Neuronal stem cell (in vitro differentiated cells): ENCODE measurements at regions not wholly inside any gene's neighbourhood (a gene's known extent, or its start where the extent isn't known, plus 50 kb on each side); places are given as distances from the start of the nearest gene placed in this dataset.

Source experiments
- DNase-seq: peaks from one replicate; pipeline ENCODE4 v3.0.0-alpha.2; 2013; ENCODE audit warnings: low spot score
- H2AFZ ChIP-seq: one replicate; pipeline ENCODE4 v1.6.1; 2013; ENCODE audit warnings: mild to moderate bottlenecking, low read length, inconsistent platforms
- H2AK5ac ChIP-seq: 2 replicates; pipeline ENCODE4 v1.6.1; 2013; ENCODE audit warnings: low read depth, mild to moderate bottlenecking, inconsistent platforms, low read length, moderate library complexity, mixed read lengths
- H2BK120ac ChIP-seq: 2 replicates; pipeline ENCODE4 v1.6.1; 2013; ENCODE audit warnings: low read depth, mild to moderate bottlenecking, inconsistent platforms, low read length, moderate library complexity, mixed read lengths
- H2BK12ac ChIP-seq: one replicate; pipeline ENCODE4 v1.6.1; 2013; ENCODE audit warnings: low read length, inconsistent platforms
- H2BK15ac ChIP-seq: 2 replicates; pipeline ENCODE4 v1.6.1; 2013; ENCODE audit warnings: mild to moderate bottlenecking, low read length, inconsistent platforms, mixed read lengths
- H2BK5ac ChIP-seq: one replicate; pipeline ENCODE4 v1.6.1; 2013; ENCODE audit warnings: inconsistent platforms, mild to moderate bottlenecking, low read length, moderate library complexity
- H3K14ac ChIP-seq: one replicate; pipeline ENCODE4 v1.6.1; 2013; ENCODE audit warnings: low read length, inconsistent platforms
- H3K18ac ChIP-seq: 2 replicates; pipeline ENCODE4 v1.6.1; 2013; ENCODE audit warnings: low read length, inconsistent platforms
- H3K23ac ChIP-seq: 2 replicates; pipeline ENCODE4 v1.6.1; 2013; ENCODE audit warnings: low read depth, mild to moderate bottlenecking, mixed read lengths, low read length, inconsistent platforms; ENCODE audit not compliant: poor library complexity
- H3K27ac ChIP-seq: replicated peaks from 3 replicates; pipeline ENCODE4 v1.5.1; 2013; ENCODE audit warnings: low read length, inconsistent platforms
- H3K27me3 ChIP-seq, 3 experiments: 2 replicates each; pipeline ENCODE4 v1.6.1; 2013; ENCODE audit warnings: low read length in 3 of 3, mild to moderate bottlenecking in 2 of 3, inconsistent platforms in 1 of 3, low read depth in 1 of 3, mixed read lengths in 1 of 3, moderate library complexity in 1 of 3; ENCODE audit not compliant: control insufficient read depth in 3 of 3, insufficient read depth in 3 of 3
- H3K36me3 ChIP-seq, 2 donors: replicated peaks in 1 of 2; 2 replicates each; pipeline ENCODE4 v1.6.1; 2013; ENCODE audit warnings: low read length in 2 of 2; ENCODE audit not compliant: control insufficient read depth in 2 of 2, insufficient read depth in 2 of 2
- H3K4ac ChIP-seq: 2 replicates; pipeline ENCODE4 v1.6.1; 2013; ENCODE audit warnings: inconsistent platforms, mild to moderate bottlenecking, low read length, moderate library complexity
- H3K4me1 ChIP-seq, 2 donors: 1 replicate in 1 of 2; 2 replicates in 1 of 2; pipeline ENCODE4 v1.6.1; 2013; ENCODE audit warnings: low read length in 2 of 2, low read depth in 1 of 2; ENCODE audit not compliant: control insufficient read depth in 2 of 2, insufficient read depth in 1 of 2
- H3K4me2 ChIP-seq: one replicate; pipeline ENCODE4 v1.6.1; 2013; ENCODE audit warnings: mild to moderate bottlenecking, low read length, inconsistent platforms; ENCODE audit not compliant: insufficient read depth, poor library complexity, severe bottlenecking
- H3K4me3 ChIP-seq, 2 donors: 2 replicates each; pipeline ENCODE4 v1.5.1; 2013; ENCODE audit warnings: low read length in 2 of 2, mild to moderate bottlenecking in 2 of 2, inconsistent platforms in 1 of 2, moderate library complexity in 1 of 2
- H3K79me1 ChIP-seq: one replicate; pipeline ENCODE4 v1.6.1; 2013; ENCODE audit warnings: low read depth, mild to moderate bottlenecking, inconsistent platforms, low read length, moderate library complexity
- H3K9ac ChIP-seq: one replicate; pipeline ENCODE4 v1.6.1; 2013; ENCODE audit warnings: mild to moderate bottlenecking, low read depth, low read length, inconsistent platforms; ENCODE audit not compliant: poor library complexity
- H3K9me3 ChIP-seq, 2 donors: replicated peaks in 1 of 2; 2 replicates each; pipeline versions ENCODE3 to v1.6.1; 2013; ENCODE audit warnings: low read length in 2 of 2, mild to moderate bottlenecking in 2 of 2, inconsistent platforms in 1 of 2, low read depth in 1 of 2, mixed read lengths in 1 of 2, moderate library complexity in 1 of 2; ENCODE audit not compliant: control insufficient read depth in 2 of 2, insufficient read depth in 1 of 2
- H4K8ac ChIP-seq: one replicate; pipeline ENCODE4 v1.6.1; 2013; ENCODE audit warnings: low read depth, mild to moderate bottlenecking, inconsistent platforms, low read length, moderate library complexity
- H4K91ac ChIP-seq: one replicate; pipeline ENCODE4 v1.6.1; 2013; ENCODE audit warnings: low read length, low read depth, mild to moderate bottlenecking, inconsistent platforms; ENCODE audit not compliant: poor library complexity
- WGBS, 2 donors: extraction: QIAGEN DNeasy Blood & Tissue Kit; methylation state at CpG; one replicate each; pipeline ENCODE4 v1.1.7; 2013; ENCODE audit warnings: missing lambda C conversion rate in 2 of 2, mixed read lengths in 1 of 2; ENCODE audit not compliant: insufficient read length in 2 of 2, insufficient replicate concordance in 1 of 2; ENCODE audit errors: extremely low coverage in 2 of 2; 5-methylcytosine and 5-hydroxymethylcytosine counted together

GRCh38 chr3:38940394-38940793 is 111.3 kb downstream of the SCN11A start:
- no peak overlapping the region for H4K91ac ChIP-seq
- no peak overlapping the region for H3K14ac ChIP-seq
- H2BK120ac ChIP-seq = no peak overlapping the region
- DNase-seq = no peak
- no CpG with 5 or more reads among the region's 3 CpGs for WGBS, 2 donors
- no peak overlapping the region for H3K23ac ChIP-seq
- H3K4me1 ChIP-seq = no peaks in the 10 kb centered on the region
- no peaks in the 10 kb centered on the region for H3K79me1 ChIP-seq
- H3K9ac ChIP-seq = no peak overlapping the region
- no peak overlapping the region for H3K27ac ChIP-seq
- H3K4me2 ChIP-seq = no peak overlapping the region
- H2BK12ac ChIP-seq = no peak overlapping the region
- H4K8ac ChIP-seq = no peak overlapping the region
- no peaks in the 10 kb centered on the region for H3K36me3 ChIP-seq
- H3K9me3 ChIP-seq = no peaks in the 10 kb centered on the region
- H3K18ac ChIP-seq = no peak overlapping the region
- H3K4me3 ChIP-seq = no peak overlapping the region
- H3K27me3 ChIP-seq = no peaks in the 10 kb centered on the region
- H2BK5ac ChIP-seq = no peak overlapping the region
- H2AFZ ChIP-seq = no peak overlapping the region
- H2AK5ac ChIP-seq = no peak overlapping the region
- H3K4ac ChIP-seq = no peak overlapping the region
- H2BK15ac ChIP-seq = no peak overlapping the region

- Histone ChIP-seq H2AK5ac (no peak overlapping the region), H3K18ac (no peak overlapping the region), H3K4ac (no peak overlapping the region), H4K91ac (no peak overlapping the region), H4K8ac (no peak overlapping the region), H3K4me3 (no peak overlapping the region), H3K9ac (no peak overlapping the region), H2BK5ac (no peak overlapping the region), H3K4me2 (no peak overlapping the region), H2BK120ac (no peak overlapping the region), H3K9me3 (no peaks in the 10 kb centered on the region), H3K27me3 (no peaks in the 10 kb centered on the region), H3K79me1 (no peaks in the 10 kb centered on the region), H3K14ac (no peak overlapping the region), H3K27ac (no peak overlapping the region), H2AFZ (no peak overlapping the region), H3K36me3 (no peaks in the 10 kb centered on the region), H3K4me1 (no peaks in the 10 kb centered on the region), H3K23ac (no peak overlapping the region), H2BK12ac (no peak overlapping the region), H2BK15ac (no peak overlapping the region)
- DNase-seq = no peak
- WGBS, 2 donors = no CpG with 5 or more reads among the region's 6 CpGs
Measured at GRCh38 chr3:38925351-38925750, 109.3 kb upstream of the SCN10A start.

- DNase-seq = no peak
Measured at GRCh38 chr3:38916706-38917105, 100.7 kb upstream of the SCN10A start.

GRCh38 chr3:38907426-38907825 is 91.4 kb upstream of the SCN10A start:
- Histone ChIP-seq H3K4me1 (no peaks in the 10 kb centered on the region), H2AK5ac (no peak overlapping the region), H2AFZ (no peak overlapping the region), H3K36me3 (no peaks in the 10 kb centered on the region), H3K79me1 (no peaks in the 10 kb centered on the region), H4K8ac (no peak overlapping the region), H3K4me3 (no peak overlapping the region), H4K91ac (no peak overlapping the region), H2BK15ac (no peak overlapping the region), H3K9ac (no peak overlapping the region), H3K18ac (no peak overlapping the region), H2BK5ac (no peak overlapping the region), H3K4me2 (no peak overlapping the region), H3K14ac (no peak overlapping the region), H3K27ac (no peak overlapping the region), H3K27me3 (no peaks in the 10 kb centered on the region), H2BK12ac (no peak overlapping the region), H3K4ac (no peak overlapping the region), H3K9me3 (no peaks in the 10 kb centered on the region), H3K23ac (no peak overlapping the region), H2BK120ac (no peak overlapping the region)
- no CpG with 5 or more reads among the region's 1 CpG for WGBS, 2 donors
- DNase-seq = no peak

More at GRCh38 chr3:38916706-38917105, 100.7 kb upstream of the SCN10A start:
- Histone ChIP-seq H3K18ac (no peak overlapping the region), H2AK5ac (no peak overlapping the region), H4K8ac (no peak overlapping the region), H3K79me1 (no peaks in the 10 kb centered on the region), H2BK120ac (no peak overlapping the region), H2BK12ac (no peak overlapping the region), H4K91ac (no peak overlapping the region), H3K4ac (no peak overlapping the region), H2BK15ac (no peak overlapping the region), H3K9me3 (peaks cover 0 to 2% of the 10 kb centered on the region in 2 donors), H3K4me2 (no peak overlapping the region), H3K4me3 (no peak overlapping the region), H3K4me1 (no peaks in the 10 kb centered on the region), H3K23ac (no peak overlapping the region), H3K27me3 (no peaks in the 10 kb centered on the region), H2BK5ac (no peak overlapping the region), H2AFZ (no peak overlapping the region), H3K14ac (no peak overlapping the region), H3K27ac (no peak overlapping the region), H3K36me3 (no peaks in the 10 kb centered on the region), H3K9ac (no peak overlapping the region)
- WGBS, 2 donors = no CpG with 5 or more reads among the region's 1 CpG
